D341Med (cell line): ENCODE measurements at regions not wholly inside any gene's neighbourhood (a gene's known extent, or its start where the extent isn't known, plus 50 kb on each side); places are given as distances from the start of the nearest gene placed in this dataset.
"Not testable (repeated sequence)": the region's sequence is repeated elsewhere in the genome, so short reads cannot be mapped to it uniquely, and the experiment has no call there.

Experiments used
- DNase-seq: peaks from one replicate; pipeline ENCODE4 v3.0.0; 2012; ENCODE audit warnings: low spot score

DNA sequence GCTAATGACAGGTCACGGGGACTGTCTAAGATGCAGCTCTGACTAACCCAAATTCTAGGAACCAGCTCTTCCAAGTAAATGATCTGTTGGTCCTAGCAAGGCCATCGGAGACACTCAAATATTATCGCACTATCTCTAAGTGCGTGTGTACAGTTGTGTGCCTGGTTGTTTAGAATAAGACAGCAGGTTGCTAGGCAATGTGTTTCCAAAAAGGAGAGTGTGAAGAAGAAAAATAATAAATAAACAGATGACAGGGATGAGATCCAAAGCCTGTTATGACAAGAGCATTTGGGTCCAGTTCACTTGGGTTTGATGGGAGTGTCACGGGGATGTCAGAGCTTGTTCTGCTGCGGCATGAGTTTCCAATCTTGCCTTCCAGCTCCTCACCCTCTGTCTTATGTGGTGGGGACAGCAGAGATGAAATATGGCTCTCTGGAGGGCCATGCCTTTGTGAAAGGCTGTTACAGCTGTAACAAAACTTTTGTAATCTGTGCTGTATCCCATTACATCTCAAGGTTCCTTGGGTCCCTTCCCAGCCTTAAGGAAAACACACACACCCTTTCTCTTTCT lies 127.5 kb upstream of the TNP1 start:
- DNase-seq: no peak

DNA sequence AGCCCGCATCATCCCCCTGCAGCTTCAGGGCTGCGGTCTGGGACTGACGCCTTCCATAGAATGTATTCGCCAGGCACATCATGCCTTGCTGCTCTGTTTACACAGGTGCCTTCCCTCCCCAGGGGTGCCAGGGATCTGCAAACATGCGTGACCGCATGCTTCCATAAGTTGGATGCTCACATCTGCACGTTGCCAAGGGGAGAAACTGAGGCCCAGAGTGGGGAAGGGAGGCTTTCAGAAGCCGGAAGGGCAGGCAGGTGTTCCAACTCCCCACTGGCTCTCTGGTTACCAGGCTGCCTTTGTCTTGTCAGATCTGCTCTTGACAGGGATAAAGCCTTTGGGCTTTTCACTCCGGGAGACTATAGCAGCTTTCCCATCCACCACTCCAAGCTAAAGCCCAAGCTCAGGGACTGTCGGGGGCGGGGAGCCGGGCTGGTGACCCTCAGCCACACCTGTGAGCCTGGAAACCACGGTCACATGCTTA lies 125.8 kb upstream of the TNP1 start:
- no peak for DNase-seq

DNA sequence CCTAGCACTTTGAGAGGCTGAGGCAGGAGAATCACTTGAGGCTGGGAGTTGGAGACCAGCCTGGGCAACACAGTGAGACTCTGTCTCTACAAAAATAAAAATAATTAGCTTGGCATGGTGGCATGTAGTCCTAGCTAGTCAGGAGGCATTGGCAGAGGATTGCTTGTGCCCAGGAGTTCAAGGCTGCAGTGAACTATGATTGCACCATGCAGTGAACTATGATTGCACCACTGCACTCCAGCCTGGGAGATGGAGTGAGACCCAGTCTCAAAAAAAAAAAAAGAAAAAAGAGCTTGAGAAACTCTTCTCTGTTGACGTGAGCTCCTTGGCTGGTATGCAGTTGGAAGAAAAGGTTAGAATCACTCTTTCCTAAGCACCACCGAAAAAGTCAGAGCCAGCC lies 125.1 kb upstream of the TNP1 start:
- no peak for DNase-seq

DNA sequence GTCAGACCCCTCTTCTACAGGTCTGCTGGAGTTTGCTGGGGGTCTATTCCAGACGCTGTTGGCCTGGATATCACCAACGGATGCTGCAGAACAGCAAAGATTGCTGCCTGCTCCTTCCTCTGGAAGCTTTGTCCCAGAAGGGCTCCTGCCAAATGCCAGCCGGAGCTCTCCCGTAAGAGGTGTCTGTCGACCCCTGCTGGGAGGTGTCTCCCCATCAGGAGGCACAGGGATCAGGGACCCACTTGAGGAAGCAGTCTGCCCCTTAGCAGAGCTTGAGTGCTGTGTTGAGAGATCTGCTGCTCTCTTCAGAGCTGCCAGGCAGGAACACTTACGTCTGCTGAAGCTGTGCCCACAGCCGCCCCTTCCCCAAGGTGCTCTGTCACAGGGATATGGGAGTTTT lies 122.1 kb upstream of the TNP1 start:
- not testable (repeated sequence) for DNase-seq

GRCh38 chr2:216980510-216980909 lies 120.6 kb upstream of the TNP1 start:
- not testable (repeated sequence) for DNase-seq

- no peak for DNase-seq
Measured at GRCh38 chr2:216974321-216975302, 114.7 kb upstream of the TNP1 start.

GRCh38 chr2:216971593-216971992 lies 111.7 kb upstream of the TNP1 start:
- no peak for DNase-seq

DNA sequence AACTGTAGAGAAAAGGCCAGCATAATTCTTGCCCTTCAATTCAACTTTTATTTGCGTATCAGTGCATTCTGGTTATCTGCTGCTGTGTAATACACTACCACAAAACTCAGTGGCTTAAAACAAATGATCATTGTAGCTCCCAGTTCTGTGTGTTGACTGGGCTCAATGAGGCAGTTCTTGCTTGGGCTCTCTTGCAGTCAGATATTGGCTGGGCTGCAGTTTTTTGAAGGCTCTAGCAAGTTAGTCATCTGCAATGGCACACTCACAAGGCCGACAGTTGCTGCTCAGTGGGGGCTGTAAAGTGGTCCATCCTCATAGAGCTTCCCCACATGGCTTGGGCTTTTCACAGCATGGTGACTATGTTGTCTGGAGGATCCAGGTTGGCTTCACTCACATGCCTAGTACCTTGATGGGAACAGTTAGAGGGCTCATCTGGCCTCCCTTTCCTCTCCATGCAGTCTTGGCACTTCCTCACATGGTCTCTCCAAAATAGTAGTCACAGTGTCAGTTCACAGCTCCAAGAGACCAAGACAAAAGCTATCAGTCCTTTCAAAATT lies 110.6 kb upstream of the TNP1 start:
- DNase-seq: no peak

DNA sequence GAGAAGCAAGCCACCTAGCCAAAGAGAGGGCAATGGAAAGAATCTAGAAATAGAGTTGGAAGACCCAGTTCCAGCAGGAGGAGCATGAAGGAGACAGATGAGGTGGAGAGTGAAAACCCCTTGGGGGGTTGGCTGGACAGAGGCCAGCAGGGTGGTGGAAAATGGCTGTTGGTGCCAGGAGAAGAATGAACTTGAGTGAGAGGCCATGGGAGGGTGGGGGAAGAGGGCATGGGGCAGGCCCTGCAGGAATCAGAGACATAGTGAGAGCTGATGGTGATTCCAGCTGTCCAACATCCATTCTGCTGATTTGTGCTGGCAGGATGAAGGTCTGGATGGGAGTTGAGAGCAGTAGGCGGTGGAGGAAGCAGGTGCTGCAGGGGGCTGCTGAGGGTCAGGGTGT lies 108.0 kb upstream of the TNP1 start:
- no peak for DNase-seq

GRCh38 chr2:216960671-216961268 lies 100.9 kb upstream of the TNP1 start:
- no peak for DNase-seq

- DNase-seq: no peak
Measured at GRCh38 chr2:216959433-216959832, 99.6 kb upstream of the TNP1 start.

GRCh38 chr2:216956820-216957493 lies 97.1 kb upstream of the TNP1 start:
- DNase-seq: no peak

DNA sequence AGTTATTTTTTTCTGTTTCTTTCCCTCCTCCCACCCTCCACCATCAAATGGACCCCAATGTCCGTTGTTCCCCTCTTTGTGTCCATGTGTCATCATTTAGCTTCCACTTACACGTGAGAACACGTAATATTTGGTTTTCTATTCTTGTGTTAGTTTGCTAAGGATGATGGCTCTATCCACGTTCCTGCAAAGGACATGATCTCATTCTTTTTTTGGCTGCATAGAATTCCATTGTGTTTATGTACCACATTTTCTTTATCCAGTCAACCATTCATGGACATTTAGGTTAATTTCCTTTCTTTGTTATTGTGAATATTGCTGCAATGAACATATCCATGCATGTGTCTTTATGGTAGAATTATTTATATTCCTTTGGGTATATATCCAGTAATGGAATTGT lies 91.3 kb upstream of the TNP1 start:
- no peak for DNase-seq

DNA sequence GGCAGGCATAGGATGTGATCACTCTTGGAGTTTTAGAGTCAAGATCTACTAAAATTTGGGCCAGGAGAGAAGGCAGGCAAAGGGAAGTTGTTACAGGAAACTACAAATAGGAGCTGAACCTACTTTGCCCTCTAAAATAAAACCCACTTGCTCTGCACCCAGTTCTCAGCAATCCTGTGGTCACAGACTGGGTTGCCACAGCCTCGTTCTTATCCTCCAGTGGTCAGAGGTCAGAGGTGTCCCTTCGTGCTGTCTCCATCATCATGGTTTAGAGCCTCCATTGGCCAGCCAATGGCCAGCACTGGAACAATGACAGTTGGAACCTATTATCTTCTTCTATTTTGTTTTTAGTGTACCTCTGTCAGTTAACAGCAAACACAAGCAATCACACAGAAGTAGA lies 90.7 kb upstream of the TNP1 start:
- DNase-seq: no peak

DNA sequence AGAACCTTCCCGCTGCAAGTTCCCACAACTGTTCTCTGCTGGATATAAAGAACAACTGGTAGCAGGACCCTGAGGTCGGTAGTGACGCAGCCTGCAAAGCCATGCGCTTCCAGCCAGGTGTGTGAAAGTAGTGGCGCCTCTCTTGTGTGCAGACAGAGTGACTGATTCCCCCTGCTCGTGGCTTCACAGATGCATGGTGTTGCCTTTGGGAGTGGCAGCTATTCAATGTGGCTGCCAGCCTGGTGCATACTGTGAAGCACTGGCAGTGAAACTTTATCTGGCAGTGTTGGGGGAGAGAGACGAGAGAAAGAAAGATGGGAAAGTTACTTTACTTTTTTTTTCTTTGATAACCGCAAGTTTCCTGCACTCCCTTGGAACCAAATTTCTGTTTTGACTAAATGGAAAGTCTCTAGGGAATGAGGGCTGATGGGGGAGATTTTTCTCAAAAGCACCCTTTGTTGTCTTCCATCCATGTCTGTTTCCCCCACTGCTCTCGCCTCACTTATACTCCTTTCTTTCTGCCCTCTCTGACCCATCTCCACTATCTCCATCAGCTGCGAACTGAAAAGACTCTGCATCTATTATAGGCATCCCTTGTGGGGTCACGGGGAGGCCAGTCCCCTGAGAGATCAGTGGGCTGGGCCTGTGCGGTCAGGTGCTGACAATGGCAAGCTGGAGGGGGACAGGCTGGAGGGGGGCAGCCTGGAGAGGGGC lies 90.0 kb upstream of the TNP1 start:
- no peak for DNase-seq

DNA sequence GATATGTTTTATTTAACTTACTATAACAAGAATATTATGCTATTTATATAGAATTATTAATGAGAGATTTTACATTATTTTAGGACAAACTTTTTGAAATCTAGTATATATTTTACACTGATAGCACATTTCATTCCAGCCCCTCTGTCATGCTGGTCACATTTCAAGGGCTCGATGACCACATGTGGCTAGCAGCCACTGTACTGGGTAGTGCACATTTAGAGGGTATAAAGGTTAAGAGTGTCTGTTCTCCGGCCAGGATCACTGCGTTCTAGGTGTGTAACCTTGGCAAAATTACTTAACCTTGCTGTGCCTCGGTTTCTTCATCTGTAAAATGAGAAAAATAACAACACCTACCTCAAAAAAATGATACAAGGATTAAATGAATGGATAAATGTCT lies 87.2 kb upstream of the TNP1 start:
- no peak for DNase-seq

GRCh38 chr2:216944733-216945132 lies 84.9 kb upstream of the TNP1 start:
- DNase-seq: no peak

DNA sequence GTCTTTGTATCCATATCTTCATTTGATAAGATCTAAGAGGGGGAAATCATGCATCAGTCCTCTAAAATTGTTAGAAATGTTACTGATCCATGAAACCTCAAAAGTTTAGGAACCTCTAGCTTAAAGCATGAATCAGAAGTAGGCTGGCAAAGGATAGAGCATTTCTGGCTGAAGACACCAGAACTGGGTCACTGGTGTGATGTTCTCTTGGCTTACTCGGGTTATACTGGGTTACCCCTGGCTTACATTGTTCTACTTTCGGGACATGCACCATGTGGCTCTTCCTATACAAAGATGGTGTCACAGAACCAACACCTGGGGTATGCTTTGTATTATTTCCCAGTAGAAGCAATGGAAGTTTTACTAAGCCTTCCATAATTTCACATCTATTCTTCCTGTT lies 83.2 kb upstream of the TNP1 start:
- no peak for DNase-seq

GRCh38 chr2:216942465-216942864 lies 82.6 kb upstream of the TNP1 start:
- no peak for DNase-seq

DNA sequence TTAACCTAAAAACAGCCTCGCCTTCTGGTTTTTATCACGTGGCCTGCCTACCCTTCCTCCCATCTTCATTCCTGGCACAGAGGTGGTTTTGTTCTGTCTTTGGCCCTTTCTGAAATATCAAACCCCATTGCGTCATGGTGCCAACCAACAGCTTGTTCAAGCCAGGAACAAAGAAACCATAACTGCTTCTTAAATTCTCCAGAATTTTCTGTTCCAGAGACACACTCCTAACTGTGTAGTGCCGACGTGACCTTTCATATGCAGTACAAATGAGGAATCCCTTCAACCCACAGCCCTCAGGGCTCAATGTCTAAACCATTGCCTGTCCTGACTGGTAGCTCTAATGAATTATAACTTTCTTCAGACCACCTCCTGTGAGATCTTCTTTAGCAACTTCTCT lies 82.2 kb upstream of the TNP1 start:
- DNase-seq: no peak

- no peak for DNase-seq
Measured at GRCh38 chr2:216936954-216937357, 77.1 kb upstream of the TNP1 start.

DNA sequence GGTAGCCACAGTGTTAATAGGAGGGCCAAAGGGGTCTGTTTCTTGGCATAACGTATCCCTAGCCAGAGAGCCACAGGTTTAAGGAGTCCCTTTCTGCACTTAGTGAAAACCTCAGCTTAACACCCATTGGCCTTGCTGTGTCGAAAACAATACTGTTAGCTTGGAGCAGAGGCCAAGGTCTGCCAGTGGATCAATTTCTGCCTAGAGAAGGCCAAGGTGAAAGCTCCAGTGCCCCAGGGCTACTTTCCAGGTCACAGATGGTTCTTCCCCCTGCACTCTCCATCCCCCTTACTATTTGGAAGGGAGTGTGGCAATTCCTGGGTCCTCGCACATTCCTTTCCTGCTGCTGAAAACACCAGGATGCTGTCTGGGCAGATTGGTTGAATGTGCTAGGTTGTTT lies 74.8 kb upstream of the TNP1 start:
- no peak for DNase-seq
